Aorta (tissue), 5 donors: ENCODE measurements at regions not wholly inside any gene's neighbourhood (a gene's known extent, or its start where the extent isn't known, plus 50 kb on each side); places are given as distances from the start of the nearest gene placed in this dataset.

Experiments
- ATAC-seq: fragments of 200-7000 bp; cut with Tn5 transposase; one replicate; pipeline ENCODE4 v1.9.1; 2022; ENCODE audit warnings: moderate library complexity; ENCODE audit not compliant: low FRiP score
- DNase-seq, 2 donors: peaks; one replicate each; pipeline ENCODE4 v3.0.0-alpha.2; 2020
- H3K27ac ChIP-seq, 2 donors: one replicate each; pipeline ENCODE4 v1.5.1; 2013; ENCODE audit warnings: low read length in 2 of 2, mild to moderate bottlenecking in 2 of 2, moderate library complexity in 2 of 2, control low read depth in 1 of 2, inconsistent platforms in 1 of 2, low read depth in 1 of 2
- H3K27me3 ChIP-seq, 2 donors: one replicate each; pipeline ENCODE4 v1.6.1; 2013; ENCODE audit warnings: control low read depth in 1 of 2, low read length in 1 of 2, mild to moderate bottlenecking in 1 of 2, moderate library complexity in 1 of 2; ENCODE audit not compliant: insufficient read depth in 2 of 2, control insufficient read depth in 1 of 2
- H3K36me3 ChIP-seq, 2 donors: one replicate each; pipeline ENCODE4 v1.6.1; 2013; ENCODE audit warnings: control low read depth in 1 of 2, low read length in 1 of 2, mild to moderate bottlenecking in 1 of 2; ENCODE audit not compliant: insufficient read depth in 2 of 2, control insufficient read depth in 1 of 2
- H3K4me1 ChIP-seq, 2 donors: one replicate each; pipeline ENCODE4 v1.6.1; 2013; ENCODE audit warnings: low read length in 2 of 2, control low read depth in 1 of 2, mild to moderate bottlenecking in 1 of 2, moderate library complexity in 1 of 2; ENCODE audit not compliant: insufficient read depth in 2 of 2, control insufficient read depth in 1 of 2
- H3K4me3 ChIP-seq, 2 donors: one replicate each; pipeline ENCODE4 v1.5.1; 2013; ENCODE audit warnings: low read length in 2 of 2, control low read depth in 1 of 2, mild to moderate bottlenecking in 1 of 2
- H3K9me3 ChIP-seq: one replicate; pipeline ENCODE4 v1.6.1; 2013; ENCODE audit warnings: mild to moderate bottlenecking, low read length; ENCODE audit not compliant: control insufficient read depth
- WGBS, 2 donors: extraction: QIAGEN DNeasy Blood & Tissue Kit; methylation state at CpG; one replicate each; pipeline ENCODE4 v1.1.7; 2013; 5-methylcytosine and 5-hydroxymethylcytosine counted together
- intact Hi-C, 2 donors: fragments of 100-400 bp; cut with DNase I; formaldehyde crosslinking; loops; one replicate each; pipeline versions ENCODE4 v1.14.2 to v1.15.0; 2022
- donor health status: healthy with polysubstance abuse.
- donor health status: Bipolar disorder and iron deficiency.
- donor health status: DM: no; HTN: no; CAD: no.
- donor health status: DM: no; HTN: no; CAD: no.
- donor health status: DM: yes; HTN: yes; CAD: no.

- no peaks in the 10 kb centered on the region for H3K27me3 ChIP-seq
- H3K9me3 ChIP-seq, result peaks cover 8% of the 10 kb centered on the region
- no peaks in the 10 kb centered on the region for H3K4me1 ChIP-seq
- no peak overlapping the region for H3K4me3 ChIP-seq
- no peak overlapping the region for H3K27ac ChIP-seq
- WGBS, 2 donors, result 85 to 88% methylated on average over 3 of the region's 3 CpGs
- intact Hi-C loops, result no loop called here
- ATAC-seq, result no peak
- no peak for DNase-seq
- no peaks in the 10 kb centered on the region for H3K36me3 ChIP-seq
These were observed 282.4 kb upstream of the THSD7B start for GRCh38 chr2:136482966-136483365.

- no peak for DNase-seq
- intact Hi-C loops, result no loop called here
- ATAC-seq, result no peak
- Histone ChIP-seq H3K27me3 (no peaks in the 10 kb centered on the region), H3K36me3 (no peaks in the 10 kb centered on the region), H3K27ac (no peak overlapping the region), H3K4me1 (no peaks in the 10 kb centered on the region), H3K9me3 (peaks cover 8% of the 10 kb centered on the region), H3K4me3 (no peak overlapping the region)
- 62 to 67% methylated on average over 2 of the region's 2 CpGs for WGBS, 2 donors
These were observed 283.3 kb upstream of the THSD7B start for GRCh38 chr2:136482006-136482405.

GRCh38 chr2:136479696-136480095 lies 285.6 kb upstream of the THSD7B start:
- DNase-seq (no peak), ATAC-seq (no peak)
- H3K27me3 ChIP-seq, result no peaks in the 10 kb centered on the region
- no peak overlapping the region for H3K4me3 ChIP-seq
- H3K9me3 ChIP-seq, result peaks cover 8% of the 10 kb centered on the region
- intact Hi-C loops, result no loop called here
- H3K4me1 ChIP-seq, result no peaks in the 10 kb centered on the region
- 84 to 88% methylated on average over 2 of the region's 2 CpGs for WGBS, 2 donors
- H3K36me3 ChIP-seq, result no peaks in the 10 kb centered on the region
- no peak overlapping the region for H3K27ac ChIP-seq

- intact Hi-C loops, result no loop called here
- 69 to 81% methylated on average over 7 of the region's 7 CpGs for WGBS, 2 donors
These were observed 296.5 kb upstream of the THSD7B start for GRCh38 chr2:136468799-136469369.

GRCh38 chr2:136452528-136452927 lies 312.8 kb upstream of the THSD7B start:
- Histone ChIP-seq H3K36me3 (no peaks in the 10 kb centered on the region), H3K27me3 (no peaks in the 10 kb centered on the region), H3K4me3 (no peak overlapping the region), H3K4me1 (no peaks in the 10 kb centered on the region), H3K27ac (no peak overlapping the region), H3K9me3 (peaks cover 3% of the 10 kb centered on the region)
- no peak for DNase-seq
- intact Hi-C loops, result no loop called here
- ATAC-seq, result no peak
- 86 to 96% methylated on average over 1 of the region's 1 CpG for WGBS, 2 donors

More at GRCh38 chr2:136468799-136469369, 296.5 kb upstream of the THSD7B start:
- H3K4me1 ChIP-seq, result no peaks in the 10 kb centered on the region
- no peaks in the 10 kb centered on the region for H3K36me3 ChIP-seq
- H3K9me3 ChIP-seq, result no peaks in the 10 kb centered on the region
- no peak overlapping the region for H3K4me3 ChIP-seq
- ATAC-seq, result no peak
- no peak for DNase-seq
- no peak overlapping the region for H3K27ac ChIP-seq
- H3K27me3 ChIP-seq, result no peaks in the 10 kb centered on the region

GRCh38 chr2:136448986-136449780 lies 316.2 kb upstream of the THSD7B start:
- H3K4me3 ChIP-seq, result no peak overlapping the region
- no peaks in the 10 kb centered on the region for H3K36me3 ChIP-seq
- no peaks in the 10 kb centered on the region for H3K27me3 ChIP-seq
- WGBS, 2 donors, result 79 to 90% methylated on average over 7 of the region's 7 CpGs
- intact Hi-C loops, result no loop called here
- DNase-seq (no peak), ATAC-seq (no peak)
- H3K27ac ChIP-seq, result no peak overlapping the region
- H3K9me3 ChIP-seq, result no peaks in the 10 kb centered on the region
- no peaks in the 10 kb centered on the region for H3K4me1 ChIP-seq

- no peak for DNase-seq
- Histone ChIP-seq H3K4me1 (no peaks in the 10 kb centered on the region), H3K27ac (no peak overlapping the region), H3K9me3 (no peaks in the 10 kb centered on the region), H3K36me3 (no peaks in the 10 kb centered on the region), H3K4me3 (no peak overlapping the region), H3K27me3 (no peaks in the 10 kb centered on the region)
- ATAC-seq, result no peak
- 76 to 83% methylated on average over 1 of the region's 1 CpG for WGBS, 2 donors
- intact Hi-C loops, result no loop called here
These were observed 316.9 kb upstream of the THSD7B start for GRCh38 chr2:136448432-136448831.

GRCh38 chr2:136444323-136444722 lies 321.0 kb upstream of the THSD7B start:
- WGBS, 2 donors, result 87 to 88% methylated on average over 7 of the region's 7 CpGs
- no peaks in the 10 kb centered on the region for H3K36me3 ChIP-seq
- DNase-seq, result no peak
- H3K27me3 ChIP-seq, result no peaks in the 10 kb centered on the region
- no peaks in the 10 kb centered on the region for H3K4me1 ChIP-seq
- H3K27ac ChIP-seq, result no peak overlapping the region
- no peaks in the 10 kb centered on the region for H3K9me3 ChIP-seq
- intact Hi-C loops, result no loop called here
- no peak overlapping the region for H3K4me3 ChIP-seq
- ATAC-seq, result no peak

GRCh38 chr2:136443661-136444060 lies 321.7 kb upstream of the THSD7B start:
- Histone ChIP-seq H3K36me3 (no peaks in the 10 kb centered on the region), H3K9me3 (no peaks in the 10 kb centered on the region), H3K27ac (no peak overlapping the region), H3K4me3 (no peak overlapping the region), H3K27me3 (no peaks in the 10 kb centered on the region), H3K4me1 (no peaks in the 10 kb centered on the region)
- WGBS, 2 donors, result 80 to 84% methylated on average over 2 of the region's 2 CpGs
- intact Hi-C loops, result no loop called here
- no peak for ATAC-seq
- DNase-seq, result no peak
